ENCODE measurements at regions not wholly inside any gene's neighbourhood (a gene's known extent, or its start where the extent isn't known, plus 50 kb on each side); places are given as distances from the start of the nearest gene placed in this dataset.

GRCh38 chr2:17326717-17327116, 191.5 kb downstream of the RAD51AP2 start:
- no peak overlapping the region for H3K4me3 ChIP-seq (ENCODE audit: low read depth, low read length)
- H3K27ac ChIP-seq (ENCODE audit: low read depth, low read length), result no peak overlapping the region
- H3K36me3 ChIP-seq (ENCODE audit: control insufficient read depth, insufficient read depth, low read length), result no peaks in the 10 kb centered on the region
- H3K9me3 ChIP-seq (ENCODE audit: control insufficient read depth, insufficient read depth, low read length), result no peaks in the 10 kb centered on the region
- no peak overlapping the region for H3K9ac ChIP-seq (ENCODE audit: low read depth, low read length)
- H3K4me1 ChIP-seq (ENCODE audit: control insufficient read depth, insufficient read depth, low read length), result no peaks in the 10 kb centered on the region
- no peaks in the 10 kb centered on the region for H3K27me3 ChIP-seq (ENCODE audit: control insufficient read depth, insufficient read depth, low read length)

DNA sequence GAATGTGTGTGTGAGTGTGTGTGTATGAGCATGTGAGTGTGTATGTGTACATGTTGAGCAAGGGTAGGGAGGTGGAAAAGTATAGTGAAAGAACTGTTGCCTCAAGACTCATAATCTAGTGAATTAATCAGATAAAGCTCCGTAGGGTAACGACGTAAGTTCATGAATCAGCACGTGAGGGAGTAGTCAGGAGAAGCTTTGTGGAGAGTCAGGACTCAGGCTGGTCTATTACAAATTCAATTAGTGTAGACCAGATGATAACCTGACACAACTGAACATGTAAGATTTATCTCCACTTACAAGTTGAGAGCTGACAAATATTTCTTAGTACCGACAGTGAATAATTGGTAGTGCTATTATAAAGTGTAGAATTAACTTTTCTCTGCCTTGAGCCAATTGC, 194.5 kb downstream of the RAD51AP2 start:
- no peaks in the 10 kb centered on the region for H3K4me1 ChIP-seq (ENCODE audit: control insufficient read depth, insufficient read depth, low read length)
- no peaks in the 10 kb centered on the region for H3K9me3 ChIP-seq (ENCODE audit: control insufficient read depth, insufficient read depth, low read length)
- H3K27me3 ChIP-seq (ENCODE audit: control insufficient read depth, insufficient read depth, low read length), result no peaks in the 10 kb centered on the region

DNA sequence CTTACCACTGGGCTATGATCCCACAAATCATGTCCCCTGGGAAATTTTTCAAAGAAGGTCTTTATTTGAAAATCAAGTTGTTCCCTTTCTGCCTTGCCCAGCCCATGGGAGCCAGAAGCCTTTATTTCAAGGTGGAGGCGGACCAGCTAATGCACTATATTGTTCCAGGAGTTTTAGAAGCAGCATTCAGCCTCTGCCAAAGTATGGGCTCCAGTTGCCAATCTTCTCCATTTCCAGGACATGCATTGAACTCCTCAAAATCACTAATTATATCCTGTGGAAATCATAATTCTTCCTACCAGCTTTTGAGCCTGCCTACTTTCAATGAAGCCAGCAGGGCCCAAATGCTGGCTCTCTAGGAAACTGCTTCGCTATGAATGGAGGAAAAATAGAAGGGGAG, 195.8 kb downstream of the RAD51AP2 start:
- Histone ChIP-seq H3K36me3 (ENCODE audit: control insufficient read depth, insufficient read depth, low read length) (no peaks in the 10 kb centered on the region), H3K27me3 (ENCODE audit: control insufficient read depth, insufficient read depth, low read length) (no peaks in the 10 kb centered on the region), H3K27ac (ENCODE audit: low read depth, low read length) (no peak overlapping the region), H3K4me1 (ENCODE audit: control insufficient read depth, insufficient read depth, low read length) (no peaks in the 10 kb centered on the region), H3K9ac (ENCODE audit: low read depth, low read length) (no peak overlapping the region), H3K9me3 (ENCODE audit: control insufficient read depth, insufficient read depth, low read length) (no peaks in the 10 kb centered on the region), H3K4me3 (ENCODE audit: low read depth, low read length) (no peak overlapping the region)

More for the DNA sequence above, 194.5 kb downstream of the RAD51AP2 start:
- Histone ChIP-seq H3K27ac (ENCODE audit: low read depth, low read length) (no peak overlapping the region), H3K9ac (ENCODE audit: low read depth, low read length) (no peak overlapping the region), H3K36me3 (ENCODE audit: control insufficient read depth, insufficient read depth, low read length) (no peaks in the 10 kb centered on the region), H3K4me3 (ENCODE audit: low read depth, low read length) (no peak overlapping the region)

GRCh38 chr2:17319090-17319489, 199.2 kb downstream of the RAD51AP2 start:
- Histone ChIP-seq H3K27ac (ENCODE audit: low read depth, low read length) (no peak overlapping the region), H3K4me3 (ENCODE audit: low read depth, low read length) (no peak overlapping the region), H3K27me3 (ENCODE audit: control insufficient read depth, insufficient read depth, low read length) (no peaks in the 10 kb centered on the region), H3K9ac (ENCODE audit: low read depth, low read length) (no peak overlapping the region), H3K9me3 (ENCODE audit: control insufficient read depth, insufficient read depth, low read length) (no peaks in the 10 kb centered on the region), H3K36me3 (ENCODE audit: control insufficient read depth, insufficient read depth, low read length) (no peaks in the 10 kb centered on the region), H3K4me1 (ENCODE audit: control insufficient read depth, insufficient read depth, low read length) (no peaks in the 10 kb centered on the region)

- no peaks in the 10 kb centered on the region for H3K9me3 ChIP-seq (ENCODE audit: control insufficient read depth, insufficient read depth, low read length)
- H3K27ac ChIP-seq (ENCODE audit: low read depth, low read length), result no peak overlapping the region
- H3K4me3 ChIP-seq (ENCODE audit: low read depth, low read length), result no peak overlapping the region
- no peaks in the 10 kb centered on the region for H3K27me3 ChIP-seq (ENCODE audit: control insufficient read depth, insufficient read depth, low read length)
- H3K9ac ChIP-seq (ENCODE audit: low read depth, low read length), result no peak overlapping the region
- no peaks in the 10 kb centered on the region for H3K36me3 ChIP-seq (ENCODE audit: control insufficient read depth, insufficient read depth, low read length)
- H3K4me1 ChIP-seq (ENCODE audit: control insufficient read depth, insufficient read depth, low read length), result no peaks in the 10 kb centered on the region
Measured at GRCh38 chr2:17318013-17318412, 200.2 kb downstream of the RAD51AP2 start.

DNA sequence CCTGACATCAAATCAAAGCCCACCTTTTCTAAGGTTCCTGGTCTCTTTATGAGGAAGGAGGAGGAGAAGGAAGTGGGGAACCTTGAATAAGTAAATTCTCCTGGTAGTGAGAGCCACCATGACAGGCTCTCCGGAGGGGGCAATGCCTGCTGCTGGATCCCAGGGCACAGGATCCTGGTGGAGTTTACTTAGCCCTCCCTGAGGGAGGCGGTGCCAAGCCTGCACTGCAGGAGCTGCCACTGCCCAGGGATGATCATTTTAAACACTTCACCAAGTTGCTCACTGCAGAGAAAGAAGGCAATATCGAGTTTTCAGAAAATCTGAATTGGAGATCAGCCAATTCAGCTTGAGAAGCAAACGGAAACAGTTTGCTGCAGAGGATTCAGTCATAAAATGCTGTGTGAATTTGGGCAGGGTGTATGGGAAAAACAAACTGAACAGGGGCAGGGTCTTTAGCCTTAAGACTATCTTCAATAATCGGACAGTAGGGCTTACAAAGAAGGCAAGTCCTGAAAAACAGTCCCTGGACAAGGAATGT, 200.7 kb downstream of the RAD51AP2 start:
- Histone ChIP-seq H3K4me1 (ENCODE audit: control insufficient read depth, insufficient read depth, low read length) (no peaks in the 10 kb centered on the region), H3K27me3 (ENCODE audit: control insufficient read depth, insufficient read depth, low read length) (no peaks in the 10 kb centered on the region)

GRCh38 chr2:17313261-17313660, 205.0 kb downstream of the RAD51AP2 start:
- Histone ChIP-seq H3K4me1 (ENCODE audit: control insufficient read depth, insufficient read depth, low read length) (peaks cover 11% of the 10 kb centered on the region), H3K27ac (ENCODE audit: low read depth, low read length) (no peak overlapping the region), H3K27me3 (ENCODE audit: control insufficient read depth, insufficient read depth, low read length) (no peaks in the 10 kb centered on the region), H3K4me3 (ENCODE audit: low read depth, low read length) (no peak overlapping the region), H3K9ac (ENCODE audit: low read depth, low read length) (no peak overlapping the region), H3K9me3 (ENCODE audit: control insufficient read depth, insufficient read depth, low read length) (no peaks in the 10 kb centered on the region), H3K36me3 (ENCODE audit: control insufficient read depth, insufficient read depth, low read length) (no peaks in the 10 kb centered on the region)

More for the DNA sequence above, 200.7 kb downstream of the RAD51AP2 start:
- no peak overlapping the region for H3K27ac ChIP-seq (ENCODE audit: low read depth, low read length)
- no peaks in the 10 kb centered on the region for H3K9me3 ChIP-seq (ENCODE audit: control insufficient read depth, insufficient read depth, low read length)
- no peaks in the 10 kb centered on the region for H3K36me3 ChIP-seq (ENCODE audit: control insufficient read depth, insufficient read depth, low read length)
- H3K4me3 ChIP-seq (ENCODE audit: low read depth, low read length), result no peak overlapping the region
- no peak overlapping the region for H3K9ac ChIP-seq (ENCODE audit: low read depth, low read length)

DNA sequence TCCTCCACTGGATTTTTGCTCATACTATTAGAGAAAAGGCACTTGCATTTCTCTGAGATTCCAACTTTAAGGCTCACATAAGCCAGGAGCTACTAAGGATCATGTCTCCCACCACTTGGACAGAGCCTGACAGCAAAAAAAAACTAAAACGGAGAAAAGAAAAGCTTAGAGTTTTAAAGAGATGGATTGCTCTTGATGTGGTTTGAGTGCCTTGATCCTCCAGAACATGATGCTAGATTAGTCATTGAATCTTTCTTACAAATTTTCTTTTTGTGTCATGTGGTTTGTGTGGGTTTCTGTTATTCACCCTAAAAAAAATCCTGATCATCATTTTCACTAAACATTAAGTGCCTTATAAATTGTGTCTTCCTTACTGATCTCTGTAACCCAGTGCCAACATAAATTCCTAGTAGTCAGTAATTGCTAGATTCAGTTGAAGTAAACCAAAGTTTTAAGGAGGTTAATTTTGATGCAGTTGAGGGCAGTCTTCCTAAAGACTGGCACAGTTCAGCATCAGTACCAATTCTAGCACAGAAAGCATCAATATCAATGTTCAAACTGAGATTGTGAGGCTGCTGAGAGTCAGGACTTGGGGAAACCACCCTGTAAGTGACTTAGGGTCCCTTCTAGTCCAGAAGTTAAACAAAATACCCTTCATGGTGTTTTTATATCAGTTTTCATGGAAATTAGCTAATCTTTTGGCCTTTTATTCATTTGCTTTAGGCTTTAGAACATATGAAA, 206.3 kb downstream of the RAD51AP2 start:
- no peak overlapping the region for H3K9ac ChIP-seq (ENCODE audit: low read depth, low read length)
- no peaks in the 10 kb centered on the region for H3K27me3 ChIP-seq (ENCODE audit: control insufficient read depth, insufficient read depth, low read length)
- H3K9me3 ChIP-seq (ENCODE audit: control insufficient read depth, insufficient read depth, low read length), result no peaks in the 10 kb centered on the region
- H3K4me1 ChIP-seq (ENCODE audit: control insufficient read depth, insufficient read depth, low read length), result peaks cover 11% of the 10 kb centered on the region
- H3K4me3 ChIP-seq (ENCODE audit: low read depth, low read length), result no peak overlapping the region
- no peaks in the 10 kb centered on the region for H3K36me3 ChIP-seq (ENCODE audit: control insufficient read depth, insufficient read depth, low read length)
- no peak overlapping the region for H3K27ac ChIP-seq (ENCODE audit: low read depth, low read length)

- no peaks in the 10 kb centered on the region for H3K27me3 ChIP-seq (ENCODE audit: control insufficient read depth, insufficient read depth, low read length)
- H3K36me3 ChIP-seq (ENCODE audit: control insufficient read depth, insufficient read depth, low read length), result no peaks in the 10 kb centered on the region
- no peaks in the 10 kb centered on the region for H3K9me3 ChIP-seq (ENCODE audit: control insufficient read depth, insufficient read depth, low read length)
- no peak overlapping the region for H3K27ac ChIP-seq (ENCODE audit: low read depth, low read length)
- H3K4me3 ChIP-seq (ENCODE audit: low read depth, low read length), result no peak overlapping the region
- H3K9ac ChIP-seq (ENCODE audit: low read depth, low read length), result no peak overlapping the region
- H3K4me1 ChIP-seq (ENCODE audit: control insufficient read depth, insufficient read depth, low read length), result peaks cover 11% of the 10 kb centered on the region
Measured at GRCh38 chr2:17311106-17311619, 207.1 kb downstream of the RAD51AP2 start.

DNA sequence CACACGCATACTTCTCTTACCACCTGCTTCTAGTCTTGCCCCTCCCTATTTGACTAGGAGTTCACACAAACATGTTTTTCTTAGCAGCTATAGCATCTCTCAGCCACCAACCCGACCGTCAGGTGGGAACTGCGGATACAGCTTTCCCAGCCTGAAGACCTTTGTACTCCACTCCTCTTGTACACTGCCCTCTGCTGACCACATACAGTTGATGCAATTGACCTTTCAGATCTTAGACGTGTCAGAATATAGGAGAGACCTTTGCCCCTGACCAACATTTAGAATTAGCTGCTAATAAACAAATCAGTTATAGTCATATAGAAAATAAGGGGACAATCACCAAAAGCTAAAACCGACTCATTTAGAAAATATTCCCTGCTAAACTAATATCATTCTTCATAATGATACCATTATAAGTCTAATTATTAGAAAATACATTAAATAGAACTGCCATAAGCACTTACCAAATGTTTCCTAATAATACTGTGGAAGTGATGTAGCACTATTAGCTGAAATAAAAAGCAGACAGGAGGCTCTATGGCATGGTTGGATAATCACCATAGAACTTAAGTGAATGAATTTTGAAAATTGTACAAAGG, 208.4 kb downstream of the RAD51AP2 start:
- H3K36me3 ChIP-seq (ENCODE audit: control insufficient read depth, insufficient read depth, low read length), result no peaks in the 10 kb centered on the region
- H3K4me1 ChIP-seq (ENCODE audit: control insufficient read depth, insufficient read depth, low read length), result peaks cover 11% of the 10 kb centered on the region
- H3K4me3 ChIP-seq (ENCODE audit: low read depth, low read length), result no peak overlapping the region
- H3K27me3 ChIP-seq (ENCODE audit: control insufficient read depth, insufficient read depth, low read length), result no peaks in the 10 kb centered on the region
- no peak overlapping the region for H3K27ac ChIP-seq (ENCODE audit: low read depth, low read length)
- H3K9me3 ChIP-seq (ENCODE audit: control insufficient read depth, insufficient read depth, low read length), result no peaks in the 10 kb centered on the region
- H3K9ac ChIP-seq (ENCODE audit: low read depth, low read length), result no peak overlapping the region

DNA sequence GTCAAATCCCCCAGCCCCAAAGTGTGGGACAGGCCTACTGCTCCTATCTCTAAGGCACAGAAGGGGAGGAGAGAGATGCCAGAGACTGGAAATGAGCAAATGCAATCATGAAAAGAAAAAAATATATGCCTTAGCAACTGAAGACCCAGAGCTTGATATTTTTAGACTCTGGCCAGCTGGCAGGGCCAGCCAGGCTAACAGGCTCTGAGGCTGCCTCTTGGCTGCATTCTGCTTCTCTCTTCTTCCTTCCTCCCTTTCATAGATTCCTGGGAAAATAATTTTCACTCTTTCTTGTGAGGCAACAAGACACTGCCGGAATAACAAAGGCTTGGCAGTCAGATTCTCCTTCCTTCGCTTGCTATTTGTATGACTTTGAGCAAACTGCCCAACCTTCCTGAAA, 209.1 kb downstream of the RAD51AP2 start:
- H3K9ac ChIP-seq (ENCODE audit: low read depth, low read length), result no peak overlapping the region
- H3K9me3 ChIP-seq (ENCODE audit: control insufficient read depth, insufficient read depth, low read length), result no peaks in the 10 kb centered on the region
- no peaks in the 10 kb centered on the region for H3K27me3 ChIP-seq (ENCODE audit: control insufficient read depth, insufficient read depth, low read length)
- no peak overlapping the region for H3K4me3 ChIP-seq (ENCODE audit: low read depth, low read length)
- no peaks in the 10 kb centered on the region for H3K36me3 ChIP-seq (ENCODE audit: control insufficient read depth, insufficient read depth, low read length)
- no peak overlapping the region for H3K27ac ChIP-seq (ENCODE audit: low read depth, low read length)
- peaks cover 11% of the 10 kb centered on the region for H3K4me1 ChIP-seq (ENCODE audit: control insufficient read depth, insufficient read depth, low read length)

Measured in HUES48 (cell line).